ENCODE measurements at regions not wholly inside any gene's neighbourhood (a gene's known extent, or its start where the extent isn't known, plus 50 kb on each side); places are given as distances from the start of the nearest gene placed in this dataset.

DNA sequence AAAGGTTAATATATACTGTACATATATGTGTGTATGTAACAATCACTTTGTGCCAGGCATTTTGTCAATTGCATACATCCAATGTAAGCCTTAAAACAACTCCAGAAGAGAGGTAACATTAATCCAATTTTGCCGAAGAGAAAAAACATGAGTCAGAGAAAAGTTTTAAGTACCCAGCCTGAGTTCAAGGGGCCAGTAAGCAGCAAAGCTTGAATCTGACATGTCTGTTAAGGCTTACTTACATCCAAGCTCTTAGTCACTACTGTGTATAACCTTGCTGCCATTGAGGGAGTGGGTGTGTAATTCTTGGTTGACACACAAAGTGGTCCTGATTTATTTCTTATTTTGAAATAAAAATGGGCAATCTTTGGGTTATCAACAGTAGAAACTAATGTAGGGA is 360.4 kb upstream of the LYPLAL1 start (continued):
- no peak for TF ChIP-seq ARID3B (CRISPR knock-in tag; IDR thresholded peaks at IDR 0.05; ENCODE audit: borderline replicate concordance)
- TF ChIP-seq BMI1 (IDR thresholded peaks at IDR 0.05; ENCODE audit: low read length): no peak
- TF ChIP-seq ZNF253 (CRISPR knock-in tag; conservative IDR thresholded peaks at IDR 0.05): no peak
- TF ChIP-seq ZNF274 (IDR thresholded peaks at IDR 0.05; ENCODE audit: borderline replicate concordance, low read depth, low read length): no peak
- no peak for TF ChIP-seq NR1H2 (CRISPR knock-in tag; IDR thresholded peaks at IDR 0.05)
- TF ChIP-seq ZNF586 (CRISPR knock-in tag; conservative IDR thresholded peaks at IDR 0.05): no peak
- no peak for TF ChIP-seq POLR2AphosphoS5 (IDR thresholded peaks at IDR 0.05; ENCODE audit: control insufficient read depth, insufficient read depth, low read depth, low read length)
- TF ChIP-seq SNRNP70 (optimal IDR thresholded peaks at IDR 0.05; ENCODE audit: low read depth, low read length): no peak
- TF ChIP-seq TARDBP (IDR thresholded peaks at IDR 0.05): no peak
- no peak for TF ChIP-seq KDM1A (IDR thresholded peaks at IDR 0.05)
- no peak for TF ChIP-seq ZNF696 (CRISPR knock-in tag; conservative IDR thresholded peaks at IDR 0.05)
- TF ChIP-seq ZNF584 (CRISPR knock-in tag; IDR thresholded peaks at IDR 0.05; ENCODE audit: low read depth): no peak
- no peak for TF ChIP-seq ATF7 (IDR thresholded peaks at IDR 0.05)
- TF ChIP-seq ZNF785 (CRISPR knock-in tag; IDR thresholded peaks at IDR 0.05): no peak
- TF ChIP-seq NCOA2 (IDR thresholded peaks at IDR 0.05; ENCODE audit: partially characterized antibody in 2 of 2): no peak
- TF ChIP-seq ZBED1 (IDR thresholded peaks at IDR 0.05): no peak
